NT2/D1 (cell line): ENCODE measurements at regions not wholly inside any gene's neighbourhood (a gene's known extent, or its start where the extent isn't known, plus 50 kb on each side); places are given as distances from the start of the nearest gene placed in this dataset.

ENCODE experiments used
- SUZ12 ChIP-seq: IDR thresholded peaks from 2 replicates; pipeline ENCODE4 v1.6.1; 2011; ENCODE audit not compliant: insufficient read length, insufficient read depth; ENCODE audit errors: extremely low read depth
- YY1 ChIP-seq: IDR thresholded peaks from 2 replicates; pipeline ENCODE4 v1.6.1; 2011; ENCODE audit not compliant: insufficient read length, insufficient read depth

DNA sequence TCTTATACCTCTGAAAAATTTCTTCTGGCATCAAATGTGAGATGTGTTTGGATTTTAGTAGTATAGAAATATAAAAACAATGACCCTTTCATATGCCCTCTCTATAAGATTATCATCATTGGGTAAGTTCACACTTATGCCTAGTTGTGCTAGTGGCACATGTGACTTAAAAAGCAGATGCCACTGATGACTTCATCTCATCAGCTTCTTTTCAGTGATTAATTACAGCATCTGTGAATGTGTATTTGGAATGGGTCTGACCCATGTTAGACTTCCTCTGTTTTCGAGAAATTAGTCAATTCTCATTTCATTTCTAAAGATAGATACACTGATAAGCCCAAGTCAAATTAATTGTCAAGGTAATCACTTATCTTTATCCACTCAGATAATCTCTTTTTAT lies 698.7 kb downstream of the GABRG1 start:
- no peak for TF ChIP-seq YY1
- no peak for TF ChIP-seq SUZ12
